GM18907 (cell line): ENCODE measurements at regions not wholly inside any gene's neighbourhood (a gene's known extent, or its start where the extent isn't known, plus 50 kb on each side); places are given as distances from the start of the nearest gene placed in this dataset.

ENCODE experiments used
- ATAC-seq: cut with Tn5 transposase; IDR thresholded peaks from one replicate; pipeline ENCODE4 v1.9.1; 2021; ENCODE audit warnings: mild to moderate bottlenecking, moderate library complexity; ENCODE audit not compliant: unreplicated experiment

- ATAC-seq, result peak; percentile 32
Measured at GRCh38 chr14:34931206-34931605, 51.6 kb upstream of the SRP54 start.

DNA sequence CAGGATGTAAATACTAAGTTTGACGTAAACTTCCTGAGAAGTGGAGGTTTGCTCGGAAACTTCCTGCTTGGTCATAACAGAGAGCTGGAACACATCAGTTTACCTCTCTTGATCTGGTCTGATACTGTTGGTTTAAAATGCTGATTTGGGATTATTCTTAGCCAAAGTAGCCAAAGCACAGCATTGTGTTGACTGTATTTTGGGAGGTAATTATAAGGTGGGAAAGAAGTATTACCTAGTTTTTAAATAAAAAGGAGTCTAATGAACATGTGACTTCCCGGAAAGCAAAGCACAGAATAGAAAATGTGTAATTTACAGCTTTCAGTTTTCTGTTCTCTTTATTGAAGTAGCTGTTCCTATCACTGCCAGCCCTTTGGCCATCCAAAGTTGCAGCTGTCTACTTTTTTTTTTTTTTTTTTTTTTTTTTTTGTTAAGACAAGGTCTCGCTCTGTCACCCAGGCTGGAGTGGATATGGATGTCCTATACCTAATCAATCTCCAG lies 52.2 kb upstream of the SRP54 start:
- ATAC-seq, result peak; percentile 61

DNA sequence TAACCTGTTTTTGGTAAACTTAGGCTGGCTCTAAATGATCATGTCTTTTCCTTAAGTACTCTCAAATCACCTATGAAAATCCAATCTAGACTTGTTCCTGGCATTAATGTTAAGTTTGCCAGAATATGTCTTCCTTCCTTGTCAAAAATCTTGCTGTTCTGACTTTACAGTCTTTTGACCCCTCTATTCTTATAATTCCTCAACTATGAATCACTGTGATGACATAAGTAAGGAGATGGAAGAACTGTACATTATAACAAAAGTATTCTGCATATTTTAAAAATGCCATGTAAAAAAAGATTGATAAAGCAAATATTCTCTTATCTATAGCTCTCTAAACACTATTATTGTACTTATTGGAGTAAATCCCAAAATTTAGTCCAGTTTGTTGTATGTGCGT lies 51.4 kb upstream of the BAZ1A start:
- no peak for ATAC-seq
